ENCODE measurements at regions not wholly inside any gene's neighbourhood (a gene's known extent, or its start where the extent isn't known, plus 50 kb on each side); places are given as distances from the start of the nearest gene placed in this dataset.

GRCh38 chr20:51867251-51867650 is 64.9 kb upstream of the SALL4 start:
- FAIRE-seq, result no peak

- no peak for FAIRE-seq
These were observed 62.6 kb upstream of the SALL4 start for GRCh38 chr20:51864967-51865366.

- FAIRE-seq, result no peak
These were observed 60.5 kb upstream of the SALL4 start for GRCh38 chr20:51862796-51863195.

- no peak for FAIRE-seq
These were observed 59.6 kb upstream of the SALL4 start for GRCh38 chr20:51861726-51862466.

GRCh38 chr20:51860111-51860882 is 58.0 kb upstream of the SALL4 start:
- no peak for FAIRE-seq

- no peak for FAIRE-seq
These were observed 54.1 kb upstream of the SALL4 start for GRCh38 chr20:51856432-51856831.

GRCh38 chr20:51854921-51855320 is 52.6 kb upstream of the SALL4 start:
- no peak for FAIRE-seq
